ENCODE measurements at regions not wholly inside any gene's neighbourhood (a gene's known extent, or its start where the extent isn't known, plus 50 kb on each side); places are given as distances from the start of the nearest gene placed in this dataset.

DNA sequence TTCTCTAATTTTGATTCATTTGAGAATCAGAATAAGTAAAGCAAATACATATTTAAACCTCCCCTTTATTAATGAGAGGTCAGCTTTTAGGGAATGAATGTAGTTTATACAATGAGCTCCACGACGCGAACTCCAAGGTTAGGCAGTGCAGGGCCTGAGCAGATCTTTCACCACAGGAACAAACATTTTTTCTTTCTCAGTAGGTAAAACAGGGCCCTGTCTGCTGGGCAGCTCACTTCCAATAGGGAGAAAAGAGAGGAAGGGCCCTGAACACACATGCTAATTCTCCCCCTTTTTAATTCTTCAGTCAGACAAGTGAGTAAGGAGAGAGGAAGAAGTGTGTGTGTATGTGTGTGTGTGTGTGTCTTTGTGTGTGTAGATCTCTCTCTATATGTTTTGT, 682.4 kb upstream of the TMEFF2 start:
- no peaks in the 10 kb centered on the region for H3K9me3 ChIP-seq (ENCODE audit: insufficient read depth, low read depth)
- POLR2A ChIA-PET (ENCODE audit: unreplicated experiment): no interaction called here
- TF ChIP-seq EZH2 (IDR thresholded peaks at IDR 0.05; ENCODE audit: low read depth): no peak
- TF ChIP-seq, protein P1, sequence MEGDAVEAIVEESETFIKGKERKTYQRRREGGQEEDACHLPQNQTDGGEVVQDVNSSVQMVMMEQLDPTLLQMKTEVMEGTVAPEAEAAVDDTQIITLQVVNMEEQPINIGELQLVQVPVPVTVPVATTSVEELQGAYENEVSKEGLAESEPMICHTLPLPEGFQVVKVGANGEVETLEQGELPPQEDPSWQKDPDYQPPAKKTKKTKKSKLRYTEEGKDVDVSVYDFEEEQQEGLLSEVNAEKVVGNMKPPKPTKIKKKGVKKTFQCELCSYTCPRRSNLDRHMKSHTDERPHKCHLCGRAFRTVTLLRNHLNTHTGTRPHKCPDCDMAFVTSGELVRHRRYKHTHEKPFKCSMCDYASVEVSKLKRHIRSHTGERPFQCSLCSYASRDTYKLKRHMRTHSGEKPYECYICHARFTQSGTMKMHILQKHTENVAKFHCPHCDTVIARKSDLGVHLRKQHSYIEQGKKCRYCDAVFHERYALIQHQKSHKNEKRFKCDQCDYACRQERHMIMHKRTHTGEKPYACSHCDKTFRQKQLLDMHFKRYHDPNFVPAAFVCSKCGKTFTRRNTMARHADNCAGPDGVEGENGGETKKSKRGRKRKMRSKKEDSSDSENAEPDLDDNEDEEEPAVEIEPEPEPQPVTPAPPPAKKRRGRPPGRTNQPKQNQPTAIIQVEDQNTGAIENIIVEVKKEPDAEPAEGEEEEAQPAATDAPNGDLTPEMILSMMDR (conservative IDR thresholded peaks at IDR 0.05): no peak
- H3K27me3 ChIP-seq (ENCODE audit: insufficient read depth, low read depth): no peaks in the 10 kb centered on the region
- CTCF ChIA-PET: no interaction called here
- no peak overlapping the region for H3K27ac ChIP-seq
- H3K36me3 ChIP-seq (ENCODE audit: low read depth): no peaks in the 10 kb centered on the region
- no peaks in the 10 kb centered on the region for H3K79me2 ChIP-seq (ENCODE audit: low read depth)
- H3K4me3 ChIP-seq: no peak overlapping the region
- H3K4me2 ChIP-seq: no peak overlapping the region
- BruUV-seq (replicated peaks): no TSS peak
- intact Hi-C loops (cut with micrococcal nuclease; ENCODE audit: unreplicated experiment): no loop called here
- no peaks in the 10 kb centered on the region for H3K4me1 ChIP-seq (replicated peaks; ENCODE audit: insufficient read depth)
- H4K20me1 ChIP-seq (ENCODE audit: insufficient read depth): no peaks in the 10 kb centered on the region
- no peaks in the 10 kb centered on the region for H3K9me2 ChIP-seq (ENCODE audit: insufficient read depth)
- H3F3A ChIP-seq (ENCODE audit: insufficient read depth, low read depth): no peaks in the 10 kb centered on the region
- no peak overlapping the region for H2AFZ ChIP-seq
- no peak for DNase-seq

DNA sequence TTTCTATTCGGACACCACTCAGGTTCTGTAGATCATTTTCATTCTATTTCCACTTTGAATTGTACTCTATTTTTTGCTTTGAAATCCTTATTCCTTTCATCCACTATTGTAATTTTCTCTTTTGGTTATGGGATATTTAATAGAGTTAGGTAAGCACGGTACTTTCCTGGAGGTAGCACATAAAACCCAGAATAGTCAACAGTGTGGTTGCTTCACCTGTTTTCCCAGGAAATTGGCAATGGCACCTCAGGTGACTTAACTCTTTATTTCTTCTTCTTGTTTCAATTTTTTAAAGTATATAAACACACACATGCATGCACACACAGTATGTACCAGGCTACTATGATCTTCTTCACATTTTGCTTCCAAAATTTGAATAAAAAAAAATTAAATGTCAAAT, 682.0 kb upstream of the TMEFF2 start:
- no peaks in the 10 kb centered on the region for H3K79me2 ChIP-seq (ENCODE audit: low read depth)
- ChIA-PET POLR2A (ENCODE audit: unreplicated experiment) (no interaction called here), CTCF (no interaction called here)
- no peaks in the 10 kb centered on the region for H3K9me3 ChIP-seq (ENCODE audit: insufficient read depth, low read depth)
- TF ChIP-seq EZH2 (IDR thresholded peaks at IDR 0.05; ENCODE audit: low read depth): no peak
- TF ChIP-seq, protein P1 (conservative IDR thresholded peaks at IDR 0.05): no peak
- H3K36me3 ChIP-seq (ENCODE audit: low read depth): no peaks in the 10 kb centered on the region
- H2AFZ ChIP-seq: no peak overlapping the region
- H3K27me3 ChIP-seq (ENCODE audit: insufficient read depth, low read depth): no peaks in the 10 kb centered on the region
- DNase-seq: no peak
- H3F3A ChIP-seq (ENCODE audit: insufficient read depth, low read depth): no peaks in the 10 kb centered on the region
- H3K27ac ChIP-seq: no peak overlapping the region
- no peak overlapping the region for H3K4me2 ChIP-seq
- intact Hi-C loops (cut with micrococcal nuclease; ENCODE audit: unreplicated experiment): no loop called here
- H3K9me2 ChIP-seq (ENCODE audit: insufficient read depth): no peaks in the 10 kb centered on the region
- BruUV-seq (replicated peaks): no TSS peak
- no peak overlapping the region for H3K4me3 ChIP-seq
- no peaks in the 10 kb centered on the region for H3K4me1 ChIP-seq (replicated peaks; ENCODE audit: insufficient read depth)
- no peaks in the 10 kb centered on the region for H4K20me1 ChIP-seq (ENCODE audit: insufficient read depth)

DNA sequence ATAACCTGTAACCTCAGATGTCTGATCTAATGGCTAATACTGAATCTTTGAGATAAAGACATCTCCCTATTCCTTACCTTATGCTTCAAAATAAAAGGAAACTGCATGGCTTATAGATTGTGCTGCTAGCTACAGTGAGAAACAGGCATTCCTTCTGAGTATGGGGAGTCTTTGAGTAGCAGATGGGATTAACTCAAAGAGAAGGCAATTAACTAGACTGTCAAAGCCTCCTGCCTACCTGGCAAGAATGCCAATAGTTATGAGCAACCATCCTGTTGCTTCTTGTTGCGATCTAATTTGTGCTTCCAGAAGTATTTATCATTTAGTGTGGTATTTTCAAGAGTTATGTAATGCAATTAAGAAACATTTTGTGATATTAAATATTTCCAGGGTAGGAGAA, 660.0 kb upstream of the TMEFF2 start:
- DNase-seq: no peak
- no peak for TF ChIP-seq EZH2 (IDR thresholded peaks at IDR 0.05; ENCODE audit: low read depth)
- TF ChIP-seq, protein P1 (conservative IDR thresholded peaks at IDR 0.05): no peak
- CTCF ChIA-PET: no interaction called here

More for the DNA sequence above, 660.0 kb upstream of the TMEFF2 start:
- Histone ChIP-seq H3K4me3 (no peak overlapping the region), H3K36me3 (ENCODE audit: low read depth) (no peaks in the 10 kb centered on the region), H2AFZ (no peak overlapping the region), H3K9me2 (ENCODE audit: insufficient read depth) (no peaks in the 10 kb centered on the region), H3K4me1 (replicated peaks; ENCODE audit: insufficient read depth) (no peaks in the 10 kb centered on the region), H3F3A (ENCODE audit: insufficient read depth, low read depth) (no peaks in the 10 kb centered on the region), H3K4me2 (no peak overlapping the region), H4K20me1 (ENCODE audit: insufficient read depth) (no peaks in the 10 kb centered on the region), H3K27ac (no peak overlapping the region), H3K9me3 (ENCODE audit: insufficient read depth, low read depth) (no peaks in the 10 kb centered on the region), H3K79me2 (ENCODE audit: low read depth) (no peaks in the 10 kb centered on the region), H3K27me3 (ENCODE audit: insufficient read depth, low read depth) (no peaks in the 10 kb centered on the region)
- intact Hi-C loops (cut with micrococcal nuclease; ENCODE audit: unreplicated experiment): no loop called here
- POLR2A ChIA-PET (ENCODE audit: unreplicated experiment): no interaction called here
- no TSS peak for BruUV-seq (replicated peaks)

All from PC-9 (cell line).